ENCODE measurements at regions not wholly inside any gene's neighbourhood (a gene's known extent, or its start where the extent isn't known, plus 50 kb on each side); places are given as distances from the start of the nearest gene placed in this dataset.

- DNase-seq: peak; percentile 13 to 51
- TF ChIP-seq CTCF (IDR thresholded peaks at IDR 0.05 in 4 of 5, conservative IDR thresholded peaks at IDR 0.05 in 1 of 5): no peak
- TF ChIP-seq POLR2A (IDR thresholded peaks at IDR 0.05): no peak
- no peaks in the 10 kb centered on the region for H3K36me3 ChIP-seq
- H3K27me3 ChIP-seq: no peaks in the 10 kb centered on the region
- no peaks in the 10 kb centered on the region for H3K4me1 ChIP-seq
- intact Hi-C loops (cut with DNase I; ENCODE audit: low total_unique reads) (no loop called here), in situ Hi-C loops (cut with MboI; ENCODE audit: low sequenced_read_pairs in 4 of 4) (no loop called here)
- ATAC-seq: peak in 1 of 2 donors; percentile 45
- H3K9me3 ChIP-seq: no peaks in the 10 kb centered on the region
- no peak overlapping the region for H3K4me3 ChIP-seq
- no peak overlapping the region for H3K27ac ChIP-seq
These were observed 219.5 kb downstream of the TMEM47 start for GRCh38 chrX:34437586-34437985.

GRCh38 chrX:34426334-34426733 lies 230.8 kb downstream of the TMEM47 start:
- in situ Hi-C loops (cut with MboI; ENCODE audit: low sequenced_read_pairs in 4 of 4): no loop called here
- TF ChIP-seq POLR2A (IDR thresholded peaks at IDR 0.05) (no peak), CTCF (IDR thresholded peaks at IDR 0.05 in 4 of 5, conservative IDR thresholded peaks at IDR 0.05 in 1 of 5) (no peak)

GRCh38 chrX:34406580-34406979 lies 250.5 kb downstream of the TMEM47 start:
- H3K36me3 ChIP-seq: no peaks in the 10 kb centered on the region
- H3K27ac ChIP-seq: no peak overlapping the region
- H3K27me3 ChIP-seq: no peaks in the 10 kb centered on the region
- intact Hi-C loops (cut with DNase I; ENCODE audit: low total_unique reads): no loop called here
- no peak overlapping the region for H3K4me3 ChIP-seq
- DNase-seq (no peak), ATAC-seq (no peak)
- no peaks in the 10 kb centered on the region for H3K9me3 ChIP-seq
- in situ Hi-C loops (cut with MboI; ENCODE audit: low sequenced_read_pairs in 4 of 4): no loop called here
- TF ChIP-seq CTCF (IDR thresholded peaks at IDR 0.05 in 4 of 5, conservative IDR thresholded peaks at IDR 0.05 in 1 of 5) (no peak), POLR2A (IDR thresholded peaks at IDR 0.05) (no peak)
- H3K4me1 ChIP-seq: no peaks in the 10 kb centered on the region

More at GRCh38 chrX:34426334-34426733, 230.8 kb downstream of the TMEM47 start:
- no peak overlapping the region for H3K27ac ChIP-seq
- intact Hi-C loops (cut with DNase I; ENCODE audit: low total_unique reads): no loop called here
- no peak overlapping the region for H3K4me3 ChIP-seq
- no peak for ATAC-seq
- H3K4me1 ChIP-seq: no peaks in the 10 kb centered on the region
- DNase-seq: no peak
- no peaks in the 10 kb centered on the region for H3K27me3 ChIP-seq
- no peaks in the 10 kb centered on the region for H3K9me3 ChIP-seq
- no peaks in the 10 kb centered on the region for H3K36me3 ChIP-seq

- Histone ChIP-seq H3K9me3 (no peaks in the 10 kb centered on the region), H3K36me3 (no peaks in the 10 kb centered on the region), H3K27ac (no peak overlapping the region), H3K27me3 (no peaks in the 10 kb centered on the region), H3K4me1 (no peaks in the 10 kb centered on the region), H3K4me3 (no peak overlapping the region)
- intact Hi-C loops (cut with DNase I; ENCODE audit: low total_unique reads): no loop called here
- ATAC-seq: peak; percentile 18 to 30
- in situ Hi-C loops (cut with MboI; ENCODE audit: low sequenced_read_pairs in 4 of 4): no loop called here
- DNase-seq: peak; percentile 2 to 29
- TF ChIP-seq POLR2A (IDR thresholded peaks at IDR 0.05) (no peak), CTCF (IDR thresholded peaks at IDR 0.05 in 4 of 5, conservative IDR thresholded peaks at IDR 0.05 in 1 of 5) (no peak)
These were observed 252.6 kb downstream of the TMEM47 start for GRCh38 chrX:34404386-34405070.

- Histone ChIP-seq H3K4me1 (no peaks in the 10 kb centered on the region), H3K36me3 (no peaks in the 10 kb centered on the region), H3K27me3 (no peaks in the 10 kb centered on the region), H3K27ac (no peak overlapping the region), H3K9me3 (no peaks in the 10 kb centered on the region), H3K4me3 (no peak overlapping the region)
- no peak for TF ChIP-seq POLR2A (IDR thresholded peaks at IDR 0.05)
- TF ChIP-seq CTCF (IDR thresholded peaks at IDR 0.05 in 4 of 5, conservative IDR thresholded peaks at IDR 0.05 in 1 of 5): no peak
- intact Hi-C loops (cut with DNase I; ENCODE audit: low total_unique reads): no loop called here
- DNase-seq (no peak), ATAC-seq (no peak)
- in situ Hi-C loops (cut with MboI; ENCODE audit: low sequenced_read_pairs in 4 of 4): no loop called here
These were observed 255.7 kb downstream of the TMEM47 start for GRCh38 chrX:34401411-34401810.

Data from gastrocnemius medialis (tissue), 4 donors.